ENCODE measurements at regions not wholly inside any gene's neighbourhood (a gene's known extent, or its start where the extent isn't known, plus 50 kb on each side); places are given as distances from the start of the nearest gene placed in this dataset.

DNA sequence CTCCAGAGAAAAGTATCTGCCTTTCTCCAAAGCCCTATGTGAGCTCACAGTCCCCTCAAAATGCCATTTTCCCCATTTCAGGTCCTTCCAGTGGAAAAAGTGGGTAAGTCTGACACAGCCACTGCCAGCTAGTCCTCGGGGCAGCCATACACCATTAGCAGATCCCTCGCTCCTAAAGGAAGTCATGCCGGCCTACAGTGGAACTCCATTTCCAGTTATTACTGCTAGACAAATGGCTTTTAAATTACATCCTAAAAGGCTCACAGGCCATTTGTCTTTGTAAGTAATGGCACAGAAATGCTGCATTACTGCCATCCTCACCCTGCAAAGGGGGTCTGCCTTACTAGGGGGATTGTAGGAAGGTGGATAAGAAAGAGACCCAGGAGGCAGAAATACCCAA lies 259.4 kb upstream of the SIX2 start:
- TF ChIP-seq, protein P1, sequence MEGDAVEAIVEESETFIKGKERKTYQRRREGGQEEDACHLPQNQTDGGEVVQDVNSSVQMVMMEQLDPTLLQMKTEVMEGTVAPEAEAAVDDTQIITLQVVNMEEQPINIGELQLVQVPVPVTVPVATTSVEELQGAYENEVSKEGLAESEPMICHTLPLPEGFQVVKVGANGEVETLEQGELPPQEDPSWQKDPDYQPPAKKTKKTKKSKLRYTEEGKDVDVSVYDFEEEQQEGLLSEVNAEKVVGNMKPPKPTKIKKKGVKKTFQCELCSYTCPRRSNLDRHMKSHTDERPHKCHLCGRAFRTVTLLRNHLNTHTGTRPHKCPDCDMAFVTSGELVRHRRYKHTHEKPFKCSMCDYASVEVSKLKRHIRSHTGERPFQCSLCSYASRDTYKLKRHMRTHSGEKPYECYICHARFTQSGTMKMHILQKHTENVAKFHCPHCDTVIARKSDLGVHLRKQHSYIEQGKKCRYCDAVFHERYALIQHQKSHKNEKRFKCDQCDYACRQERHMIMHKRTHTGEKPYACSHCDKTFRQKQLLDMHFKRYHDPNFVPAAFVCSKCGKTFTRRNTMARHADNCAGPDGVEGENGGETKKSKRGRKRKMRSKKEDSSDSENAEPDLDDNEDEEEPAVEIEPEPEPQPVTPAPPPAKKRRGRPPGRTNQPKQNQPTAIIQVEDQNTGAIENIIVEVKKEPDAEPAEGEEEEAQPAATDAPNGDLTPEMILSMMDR (IDR thresholded peaks at IDR 0.05; ENCODE audit: low read length) = no peak
- no peak for TF ChIP-seq EZH2phosphoT487 (IDR thresholded peaks at IDR 0.05; ENCODE audit: low read length)
